Fibroblast of skin of back (primary cell): ENCODE measurements at regions not wholly inside any gene's neighbourhood (a gene's known extent, or its start where the extent isn't known, plus 50 kb on each side); places are given as distances from the start of the nearest gene placed in this dataset.
A peak's percentile ranks its signal among the peaks of the same experiment; 100 is the strongest.

ENCODE experiments used
- DNase-seq: peaks from one replicate; pipeline ENCODE4 v3.0.0-alpha.2; 2013

DNA sequence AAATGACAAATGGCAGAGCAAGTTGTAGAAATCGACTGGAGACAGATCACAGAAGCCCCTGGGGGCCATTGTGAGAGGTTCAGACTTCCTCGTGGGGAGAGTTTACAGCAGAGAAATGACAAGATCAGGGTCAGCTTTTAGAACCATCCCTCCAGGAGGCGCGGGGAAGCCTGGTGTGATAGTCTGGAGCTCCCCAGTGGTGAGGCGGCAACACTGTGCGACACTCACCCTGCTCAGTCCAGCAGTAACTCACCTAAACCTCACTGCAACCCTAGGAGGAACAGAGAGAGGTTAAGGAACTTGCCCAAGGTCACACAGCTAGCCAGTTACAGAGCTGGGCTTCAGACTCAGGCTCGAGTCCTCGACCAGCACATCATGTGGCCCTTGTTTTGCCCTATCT is 123.4 kb upstream of the IRX3 start:
- DNase-seq, result no peak

DNA sequence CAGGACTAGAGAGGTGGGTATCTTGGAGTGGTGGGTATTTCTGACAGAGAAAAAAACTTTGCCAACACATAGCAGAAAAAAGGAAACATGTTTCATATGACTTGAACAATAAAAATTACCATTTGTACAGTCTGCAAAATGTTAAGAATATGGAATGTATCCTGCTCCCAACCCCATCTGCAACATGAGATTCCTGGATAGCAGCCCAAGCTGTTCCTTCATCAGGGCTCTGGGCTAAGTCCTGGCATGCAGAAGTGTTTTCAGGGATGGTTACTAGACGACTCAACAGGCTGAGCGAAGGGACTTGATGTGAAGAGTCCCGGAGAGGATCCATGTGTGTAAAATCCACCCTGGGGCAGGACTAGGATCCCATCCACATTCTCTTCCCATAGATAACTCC is 121.0 kb upstream of the IRX3 start:
- peak; percentile 77 for DNase-seq

- no peak for DNase-seq
Observed at GRCh38 chr16:54405478-54405877, 118.9 kb upstream of the IRX3 start.

DNA sequence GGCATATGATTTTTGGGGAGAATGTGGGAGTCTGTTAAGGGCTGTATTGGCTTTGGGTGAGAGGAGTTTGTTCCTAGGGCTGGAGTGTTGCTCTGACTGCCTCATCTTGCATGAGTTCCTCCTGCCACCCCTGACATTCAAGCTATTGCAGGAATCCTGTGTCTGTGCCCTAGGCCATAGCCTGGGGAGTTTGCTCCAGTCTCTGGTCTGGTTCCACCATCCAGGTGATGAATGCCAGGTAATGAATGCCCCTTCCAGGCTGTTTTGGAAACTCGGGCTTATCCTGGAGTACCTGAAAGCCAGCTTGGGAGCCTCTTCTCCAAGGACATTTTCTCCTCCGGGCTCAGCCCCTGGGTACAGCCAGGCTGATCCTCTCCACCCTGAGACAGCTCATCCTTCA is 117.0 kb upstream of the IRX3 start:
- no peak for DNase-seq

DNA sequence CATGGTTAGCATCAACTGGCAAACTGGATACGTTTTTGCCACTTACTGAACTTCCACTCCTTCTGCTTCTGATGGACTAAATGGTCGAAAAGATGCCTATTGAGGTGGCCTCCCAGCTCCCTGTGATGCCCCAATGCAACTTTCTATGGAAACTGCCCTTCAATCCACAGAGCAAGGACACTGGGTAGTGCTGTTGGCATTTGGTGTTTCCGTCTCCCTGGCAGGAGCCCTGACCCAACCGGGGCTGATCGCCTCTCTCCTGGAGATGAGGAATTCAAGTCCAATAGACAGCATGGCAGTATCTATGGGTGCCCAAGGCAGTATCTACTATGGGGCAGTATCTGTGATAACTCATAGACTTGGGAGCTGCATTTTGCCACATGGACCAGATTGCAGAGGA is 116.3 kb upstream of the IRX3 start:
- no peak for DNase-seq

DNA sequence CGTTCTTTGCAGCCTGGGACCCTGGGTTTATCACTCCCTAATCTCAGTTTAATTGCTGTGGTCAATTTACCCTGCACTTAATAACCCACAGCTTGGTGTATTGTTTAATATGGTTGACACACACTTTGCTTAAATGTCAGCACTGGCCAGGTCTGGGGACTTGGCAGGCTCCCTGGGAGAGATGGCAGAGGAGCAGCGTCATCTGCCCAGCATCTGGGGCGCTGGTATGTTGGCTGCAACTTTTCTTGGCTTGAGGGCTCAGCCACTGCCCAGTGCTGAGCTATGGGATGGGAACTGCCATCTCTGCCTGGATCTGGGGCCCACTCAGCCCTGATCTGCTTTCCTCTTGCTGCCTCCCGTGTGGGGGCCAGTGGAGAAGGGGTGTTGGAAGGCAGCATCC is 115.7 kb upstream of the IRX3 start:
- DNase-seq, result peak; percentile 50

DNA sequence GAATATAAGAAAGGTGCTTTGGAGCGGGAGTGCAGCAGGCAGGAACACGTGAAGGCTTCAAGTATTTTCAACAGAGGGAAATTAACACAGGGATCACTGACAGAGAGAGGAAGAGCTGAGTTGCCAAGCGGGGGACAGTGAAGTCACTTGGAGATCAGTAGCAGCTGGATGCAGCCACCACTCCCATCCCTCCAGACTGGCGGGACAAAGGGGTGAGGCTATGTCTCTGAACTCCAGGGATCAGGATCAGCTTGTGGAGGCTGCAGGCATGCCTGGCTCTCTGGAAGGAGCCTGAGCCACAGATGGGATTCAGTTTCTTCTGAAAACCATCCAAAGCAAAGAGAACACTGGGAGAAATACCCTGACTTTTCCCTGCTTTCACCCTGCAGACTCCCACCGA is 113.7 kb upstream of the IRX3 start:
- DNase-seq, result peak; percentile 26

- DNase-seq, result peak; percentile 17
Observed at GRCh38 chr16:54398986-54399385, 112.4 kb upstream of the IRX3 start.

- no peak for DNase-seq
Observed at GRCh38 chr16:54397838-54398237, 111.3 kb upstream of the IRX3 start.

DNA sequence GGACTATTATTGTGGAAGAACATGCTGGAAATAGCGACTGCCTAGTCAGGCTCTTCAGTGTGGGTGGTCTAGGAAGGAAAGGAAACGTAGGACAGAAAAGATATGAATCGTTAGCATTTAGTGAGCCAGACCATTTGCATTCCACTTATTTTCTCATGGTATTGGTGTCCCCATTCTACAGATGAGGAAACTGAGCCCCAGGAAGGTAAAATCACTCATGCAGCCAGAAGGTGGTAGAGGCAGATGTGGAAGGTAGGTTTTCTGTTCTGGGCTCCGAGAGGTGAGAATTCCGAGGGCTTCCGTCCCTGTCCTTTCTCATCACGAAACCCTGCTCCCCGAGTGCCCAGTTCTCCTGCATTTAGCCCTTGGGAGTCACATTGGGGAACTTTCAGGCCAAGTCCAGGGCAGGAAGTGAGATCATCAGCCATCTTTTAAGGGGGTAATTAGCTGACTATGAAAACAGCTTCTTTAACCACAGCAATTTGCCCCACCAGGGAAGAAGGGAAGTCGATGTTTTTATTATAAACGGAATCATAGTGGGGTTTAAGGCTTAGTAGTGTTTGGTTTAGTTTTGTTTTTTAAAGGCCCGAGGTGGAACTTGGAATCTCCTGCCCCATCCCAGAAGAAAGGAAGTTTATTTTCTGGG is 110.7 kb upstream of the IRX3 start:
- peak; percentile 94 for DNase-seq

DNA sequence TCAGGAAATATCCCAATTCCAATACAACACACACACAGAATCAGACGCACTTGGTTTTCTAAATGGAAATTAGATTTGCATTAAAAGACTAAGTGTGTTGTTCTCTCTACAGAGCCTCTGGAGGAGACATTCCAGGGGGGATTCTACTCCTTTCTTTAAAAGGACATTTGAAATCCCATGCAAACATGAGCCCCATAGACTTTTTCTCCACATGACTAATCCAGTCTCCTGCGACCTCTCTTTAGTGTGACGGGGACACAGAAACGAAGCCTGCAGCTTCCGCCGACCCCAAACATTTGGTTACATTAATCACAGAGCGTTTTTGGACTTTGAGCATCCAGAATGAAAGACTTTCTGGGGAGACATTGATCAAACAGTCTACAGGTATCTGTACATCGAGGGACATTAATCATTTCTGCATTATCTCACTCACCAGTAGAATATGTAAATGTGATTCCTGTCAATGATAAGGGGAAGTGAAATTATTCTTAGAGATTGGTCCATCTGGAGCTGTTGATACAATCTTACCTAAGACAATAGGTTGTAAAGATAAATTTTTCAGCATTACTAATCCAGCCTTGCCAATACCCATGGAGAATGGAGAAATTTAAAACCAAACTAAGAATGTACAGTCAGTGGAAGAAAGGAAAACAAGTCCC is 103.4 kb upstream of the IRX3 start:
- no peak for DNase-seq

- DNase-seq, result no peak
Observed at GRCh38 chr16:54385141-54385540, 98.6 kb upstream of the IRX3 start.

GRCh38 chr16:54381601-54382313 is 95.2 kb upstream of the IRX3 start:
- DNase-seq, result no peak

- DNase-seq, result no peak
Observed at GRCh38 chr16:54375071-54375470, 88.5 kb upstream of the IRX3 start.

DNA sequence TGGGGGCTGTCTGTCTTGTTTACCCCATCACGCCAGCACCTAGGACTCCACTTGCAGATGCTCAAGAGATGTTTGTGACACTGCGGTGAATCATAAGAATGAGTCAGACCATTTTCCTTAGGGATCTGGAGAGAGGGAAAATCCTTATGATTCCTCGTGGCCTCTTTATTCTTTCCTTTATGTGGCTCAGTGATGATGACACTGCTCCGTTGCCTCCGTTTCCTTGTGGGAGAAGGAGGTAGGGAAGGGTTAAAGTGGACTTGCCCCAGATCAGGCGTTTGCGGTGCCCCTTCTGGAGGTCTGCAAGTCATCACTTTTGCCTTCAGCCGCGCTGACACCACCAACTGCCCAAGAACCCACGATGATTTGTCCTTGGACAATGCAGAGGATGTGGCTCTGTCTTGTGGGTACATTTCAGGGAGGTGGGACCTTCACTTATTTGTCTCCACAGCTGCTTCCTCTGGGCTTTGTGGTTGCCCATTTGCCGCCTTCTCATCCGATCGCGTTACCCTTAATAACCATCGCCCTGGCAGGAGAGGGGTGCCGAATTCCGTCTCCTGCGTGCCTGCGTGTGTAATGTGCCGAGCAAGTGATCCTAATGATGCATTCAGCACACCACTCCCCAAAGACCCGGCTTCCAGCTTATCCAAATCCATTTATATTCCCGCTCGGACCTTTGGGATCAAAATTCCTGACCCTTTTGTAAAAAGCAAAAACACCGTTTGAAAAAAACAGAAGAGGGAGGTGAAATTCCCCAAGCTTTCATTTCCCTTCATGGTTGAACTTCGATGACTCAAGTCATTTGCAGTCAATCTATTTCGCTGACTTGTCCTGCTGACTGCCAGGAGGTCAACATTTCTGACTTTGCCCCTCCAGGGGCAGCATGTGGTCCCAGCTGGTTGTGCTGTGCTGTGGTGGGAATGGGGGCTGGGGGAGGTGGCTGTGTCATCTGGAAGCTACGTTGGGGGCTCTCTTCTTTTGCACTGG is 87.2 kb upstream of the IRX3 start:
- peak; percentile 95 for DNase-seq

DNA sequence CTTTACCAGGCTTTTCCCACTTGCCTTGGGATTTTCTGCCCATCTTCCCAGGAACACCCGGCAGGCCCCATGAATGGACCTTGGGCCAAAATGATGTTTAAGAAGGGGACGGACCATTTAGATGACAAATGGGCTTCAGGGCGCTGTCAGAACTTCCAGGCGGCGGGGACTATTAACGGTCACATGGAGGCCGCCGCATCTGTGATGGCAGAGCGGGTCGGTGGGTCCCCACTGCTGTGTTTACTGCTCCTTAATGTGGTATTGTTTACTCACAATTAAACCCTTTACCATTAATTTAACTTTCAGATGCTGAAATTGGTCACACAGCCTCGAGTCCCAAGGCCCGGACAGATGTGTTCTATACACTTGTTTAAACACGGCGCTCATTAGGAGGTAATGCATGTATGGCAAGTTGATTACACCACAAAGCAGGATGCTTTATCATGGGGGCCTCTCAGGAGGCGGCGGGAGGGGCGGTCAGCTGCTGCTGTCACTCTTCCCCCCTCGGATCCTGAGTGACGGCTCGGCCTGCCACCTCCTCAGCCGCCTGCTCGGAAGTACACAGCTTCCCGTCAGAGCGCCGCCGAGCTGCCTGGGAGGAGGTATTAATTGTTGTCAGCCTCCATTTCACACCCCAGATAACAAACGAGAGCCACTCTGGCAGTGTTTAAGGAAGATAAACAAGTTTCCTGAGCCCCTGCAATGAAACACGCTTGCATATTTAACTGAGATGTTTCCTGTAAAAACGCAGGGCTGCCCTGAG is 83.9 kb upstream of the IRX3 start:
- DNase-seq, result no peak

- no peak for DNase-seq
Observed at GRCh38 chr16:54369861-54370260, 83.3 kb upstream of the IRX3 start.

DNA sequence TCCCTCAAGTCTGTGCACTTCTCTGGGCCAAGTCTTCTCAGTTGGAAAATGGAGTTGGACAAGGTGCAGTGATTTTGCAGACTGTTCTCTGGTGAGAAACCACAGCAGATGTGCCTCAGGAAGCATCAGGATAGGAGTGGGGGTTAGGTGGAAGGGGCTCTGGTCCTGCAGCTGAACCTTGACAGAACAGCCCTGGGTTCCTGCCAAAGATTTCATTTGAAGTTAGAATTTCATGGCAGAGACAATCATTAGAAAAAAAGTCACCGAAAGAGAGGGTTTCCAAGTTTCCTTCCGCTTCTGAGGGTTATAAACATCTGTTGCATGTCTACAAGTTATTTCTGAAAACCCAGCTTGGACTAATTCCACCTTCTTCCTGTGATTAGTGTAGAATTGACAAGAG is 80.4 kb upstream of the IRX3 start:
- no peak for DNase-seq

DNA sequence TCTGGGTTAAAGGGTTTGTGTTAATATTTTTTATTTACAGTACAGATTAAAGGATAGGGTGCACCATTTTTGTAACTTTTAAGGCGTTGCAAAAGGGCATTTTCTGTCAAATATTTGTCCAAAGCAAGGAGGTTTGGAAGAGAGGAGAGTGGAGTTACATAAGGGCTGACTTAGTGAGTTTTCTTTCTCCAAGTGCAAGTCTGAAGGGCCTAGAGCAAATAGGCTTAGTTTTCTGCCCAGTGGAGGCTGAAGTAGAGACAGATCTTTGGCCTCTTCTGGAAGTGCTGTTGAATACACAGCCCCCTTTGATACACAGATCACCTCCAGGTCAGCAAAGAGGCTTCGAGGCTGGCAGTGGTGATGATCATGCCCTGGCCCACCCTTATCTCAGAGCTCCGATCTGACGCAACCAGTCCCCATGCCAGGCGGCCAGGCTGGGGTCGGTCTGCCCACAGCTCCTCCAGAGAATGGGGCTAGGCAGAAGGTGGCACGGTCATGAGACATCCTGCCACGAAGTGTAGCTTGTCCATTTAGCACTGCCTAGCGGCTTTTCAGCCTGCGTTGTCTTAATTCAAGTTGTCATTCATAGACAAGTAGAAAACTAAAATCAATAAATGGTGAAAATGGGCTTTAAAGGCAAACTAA is 79.5 kb upstream of the IRX3 start:
- DNase-seq, result no peak

DNA sequence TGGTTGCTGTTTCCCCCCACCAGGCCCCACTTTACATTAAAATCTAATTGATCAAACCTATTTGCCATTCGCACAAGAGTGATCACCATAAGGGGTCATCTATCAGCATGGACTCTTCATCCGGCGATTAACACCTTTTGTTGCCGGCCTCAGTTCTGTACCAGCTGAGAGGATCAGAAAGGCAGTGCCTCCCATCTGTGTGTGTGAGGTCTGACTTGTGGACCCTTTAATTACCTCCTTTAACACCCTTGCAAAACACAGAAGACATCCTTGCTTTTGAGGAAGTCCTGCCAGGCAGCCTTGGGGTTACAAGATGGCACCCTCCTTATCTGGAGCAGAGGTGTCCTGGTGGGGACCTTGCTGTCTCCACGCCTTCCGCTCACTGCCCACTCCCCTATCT is 77.2 kb upstream of the IRX3 start:
- DNase-seq, result no peak

GRCh38 chr16:54362591-54363206 is 76.1 kb upstream of the IRX3 start:
- DNase-seq, result no peak
